ENCODE measurements at regions not wholly inside any gene's neighbourhood (a gene's known extent, or its start where the extent isn't known, plus 50 kb on each side); places are given as distances from the start of the nearest gene placed in this dataset.

DNA sequence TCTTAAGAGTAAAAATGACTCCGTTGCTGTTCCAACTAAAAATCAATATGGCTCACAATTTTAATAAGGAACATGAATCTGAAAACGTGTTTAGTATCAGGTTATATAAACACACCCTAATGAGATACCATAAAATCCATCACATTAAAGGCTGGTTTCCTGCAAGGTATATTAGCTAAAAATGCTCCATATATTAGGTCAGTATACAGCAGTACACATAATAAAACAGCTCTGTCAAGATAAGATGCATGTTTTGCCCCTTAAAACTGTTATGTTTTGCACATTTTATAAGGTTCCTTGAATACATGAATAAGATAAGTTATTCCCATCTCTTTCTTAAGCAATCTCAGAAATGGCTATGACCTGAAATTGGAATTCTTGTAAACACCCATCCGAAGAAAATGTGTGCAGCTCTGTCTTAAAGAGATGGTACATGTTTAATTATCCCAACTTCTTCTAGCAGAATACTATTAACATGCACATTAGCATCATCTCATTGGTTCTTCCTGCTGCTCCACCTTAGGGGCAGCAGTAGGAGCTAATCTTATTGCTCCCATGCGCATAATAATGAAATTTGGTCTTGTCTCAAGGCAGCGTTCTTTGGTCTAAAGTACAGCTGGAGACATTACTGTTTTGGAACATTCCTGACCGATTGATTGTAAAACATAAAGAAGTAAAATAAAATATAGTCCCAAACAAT is 836.1 kb upstream of the FANCL start:
- Mint-ChIP-seq H3K27me3 (ENCODE audit: low read depth) (no peaks in the 10 kb centered on the region), H3K4me3 (no peak overlapping the region), H3K9me3 (no peaks in the 10 kb centered on the region), H3K4me1 (ENCODE audit: low read depth) (no peaks in the 10 kb centered on the region), H3K36me3 (ENCODE audit: insufficient read depth) (no peaks in the 10 kb centered on the region)
- DNase-seq, result no peak
- ATAC-seq, result no peak

- Mint-ChIP-seq H3K4me1 (ENCODE audit: low read depth) (no peaks in the 10 kb centered on the region), H3K36me3 (ENCODE audit: insufficient read depth) (no peaks in the 10 kb centered on the region), H3K9me3 (no peaks in the 10 kb centered on the region), H3K4me3 (no peak overlapping the region), H3K27me3 (ENCODE audit: low read depth) (no peaks in the 10 kb centered on the region)
- ATAC-seq (no peak), DNase-seq (no peak)
Observed at GRCh38 chr2:59076079-59076619, 835.0 kb upstream of the FANCL start.

DNA sequence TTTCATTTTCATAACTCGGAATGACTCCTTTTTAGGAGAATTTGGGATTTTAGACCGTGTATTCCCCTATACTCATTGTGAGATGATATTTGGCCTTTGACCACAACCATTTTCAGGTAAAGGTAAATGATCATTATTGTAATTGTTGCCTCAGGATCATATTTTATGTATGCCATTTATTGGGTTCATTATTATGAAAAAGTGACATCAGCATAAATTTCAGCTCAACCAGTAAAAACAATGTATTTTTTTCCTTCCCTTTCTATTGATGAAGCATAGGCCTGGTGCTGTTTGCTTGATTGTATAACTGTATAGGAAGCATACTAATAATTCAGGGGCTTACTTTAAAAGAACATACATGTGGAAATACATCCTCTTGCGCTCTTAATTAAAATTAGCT is 832.9 kb upstream of the FANCL start:
- no peaks in the 10 kb centered on the region for H3K4me1 Mint-ChIP-seq (ENCODE audit: low read depth)
- H3K27me3 Mint-ChIP-seq (ENCODE audit: low read depth), result no peaks in the 10 kb centered on the region
- H3K4me3 Mint-ChIP-seq, result no peak overlapping the region
- ATAC-seq (no peak), DNase-seq (no peak)
- no peaks in the 10 kb centered on the region for H3K36me3 Mint-ChIP-seq (ENCODE audit: insufficient read depth)
- no peaks in the 10 kb centered on the region for H3K9me3 Mint-ChIP-seq

DNA sequence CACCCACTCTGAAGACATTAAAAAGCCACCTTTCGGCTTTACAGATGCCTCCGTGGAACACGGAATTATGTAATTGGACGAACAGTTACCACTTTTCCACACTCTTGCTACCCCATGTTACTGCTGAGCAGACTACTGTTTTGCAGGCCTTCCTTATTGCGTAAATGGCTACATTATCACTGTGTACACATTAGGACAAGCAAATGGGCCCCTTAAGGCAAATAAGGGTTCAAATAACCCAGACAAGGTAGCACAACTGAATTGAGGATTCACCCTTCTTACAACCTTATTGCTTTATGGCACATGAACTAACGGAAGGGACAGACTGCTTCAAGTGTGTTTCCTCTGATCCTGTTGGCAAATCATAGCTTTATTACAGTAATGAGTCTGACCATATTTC is 832.2 kb upstream of the FANCL start:
- Mint-ChIP-seq H3K4me3 (no peak overlapping the region), H3K27me3 (ENCODE audit: low read depth) (no peaks in the 10 kb centered on the region), H3K9me3 (no peaks in the 10 kb centered on the region), H3K4me1 (ENCODE audit: low read depth) (no peaks in the 10 kb centered on the region), H3K36me3 (ENCODE audit: insufficient read depth) (no peaks in the 10 kb centered on the region)
- ATAC-seq (no peak), DNase-seq (no peak)

GRCh38 chr2:59068255-59068654 is 827.1 kb upstream of the FANCL start:
- Mint-ChIP-seq H3K36me3 (ENCODE audit: insufficient read depth) (no peaks in the 10 kb centered on the region), H3K9me3 (peaks cover 4% of the 10 kb centered on the region), H3K4me3 (no peak overlapping the region), H3K27me3 (ENCODE audit: low read depth) (no peaks in the 10 kb centered on the region), H3K4me1 (ENCODE audit: low read depth) (no peaks in the 10 kb centered on the region)
- ATAC-seq (no peak), DNase-seq (no peak)

- no peaks in the 10 kb centered on the region for H3K4me1 Mint-ChIP-seq (ENCODE audit: low read depth)
Observed at GRCh38 chr2:59066787-59067399, 825.8 kb upstream of the FANCL start.

GRCh38 chr2:59047373-59047995 is 806.4 kb upstream of the FANCL start:
- Mint-ChIP-seq H3K27me3 (ENCODE audit: low read depth) (no peaks in the 10 kb centered on the region), H3K4me1 (ENCODE audit: low read depth) (no peaks in the 10 kb centered on the region), H3K4me3 (no peak overlapping the region), H3K36me3 (ENCODE audit: insufficient read depth) (no peaks in the 10 kb centered on the region), H3K9me3 (no peaks in the 10 kb centered on the region)
- no peak for ATAC-seq
- DNase-seq, result no peak

More at GRCh38 chr2:59066787-59067399, 825.8 kb upstream of the FANCL start:
- H3K27me3 Mint-ChIP-seq (ENCODE audit: low read depth), result no peaks in the 10 kb centered on the region
- H3K4me3 Mint-ChIP-seq, result no peak overlapping the region
- H3K9me3 Mint-ChIP-seq, result peaks cover 4% of the 10 kb centered on the region
- DNase-seq (no peak), ATAC-seq (no peak)
- H3K36me3 Mint-ChIP-seq (ENCODE audit: insufficient read depth), result no peaks in the 10 kb centered on the region

DNA sequence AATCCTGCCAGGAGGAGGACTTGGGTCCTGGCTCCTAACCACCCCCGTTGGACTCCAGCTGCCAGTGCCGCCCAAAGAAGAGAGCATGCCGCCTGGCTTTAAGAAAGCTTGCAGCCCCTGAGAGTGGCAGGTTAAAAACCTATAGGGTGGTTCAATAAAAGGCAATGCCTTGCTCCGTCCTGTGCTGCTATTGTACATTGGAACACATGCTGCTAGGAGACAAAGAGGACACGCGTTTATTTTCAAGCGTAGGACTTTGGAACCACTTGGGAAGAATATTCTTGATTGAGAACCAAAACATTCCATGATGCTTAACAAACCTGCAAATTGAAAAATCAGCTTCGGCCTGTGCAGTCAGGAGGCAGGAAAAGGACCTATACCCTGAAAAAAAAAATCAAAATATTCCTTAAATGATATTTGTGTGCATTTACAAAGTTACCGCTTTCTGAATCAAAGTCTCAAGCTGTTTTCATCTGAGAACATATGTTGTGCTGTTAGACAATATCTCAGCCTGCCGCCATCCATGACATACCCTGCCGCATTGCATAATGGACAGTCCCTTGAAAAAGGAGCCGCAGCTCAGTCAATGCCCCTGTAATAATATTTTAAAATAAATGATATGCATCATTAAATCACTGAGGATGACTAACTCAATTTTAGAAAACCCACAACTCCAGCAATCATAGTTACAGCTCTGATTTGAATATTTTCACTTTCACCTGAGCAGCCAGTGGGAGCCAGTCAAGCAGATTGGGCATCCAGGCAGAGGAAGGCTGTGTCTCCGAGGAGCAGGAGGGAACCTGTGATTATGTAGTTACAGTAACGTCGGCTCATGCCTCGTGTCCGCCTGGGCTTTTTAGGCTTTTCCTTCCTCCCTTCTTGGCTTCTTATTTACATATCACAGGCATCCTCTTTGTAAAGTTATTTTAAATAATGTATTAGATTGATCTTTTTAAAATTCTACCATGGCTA is 805.6 kb upstream of the FANCL start:
- Mint-ChIP-seq H3K27me3 (ENCODE audit: low read depth) (no peaks in the 10 kb centered on the region), H3K4me3 (no peak overlapping the region), H3K36me3 (ENCODE audit: insufficient read depth) (no peaks in the 10 kb centered on the region), H3K4me1 (ENCODE audit: low read depth) (no peaks in the 10 kb centered on the region), H3K9me3 (no peaks in the 10 kb centered on the region)
- ATAC-seq (no peak), DNase-seq (no peak)

GRCh38 chr2:59044736-59045135 is 803.6 kb upstream of the FANCL start:
- no peak overlapping the region for H3K4me3 Mint-ChIP-seq
- no peak for ATAC-seq

DNA sequence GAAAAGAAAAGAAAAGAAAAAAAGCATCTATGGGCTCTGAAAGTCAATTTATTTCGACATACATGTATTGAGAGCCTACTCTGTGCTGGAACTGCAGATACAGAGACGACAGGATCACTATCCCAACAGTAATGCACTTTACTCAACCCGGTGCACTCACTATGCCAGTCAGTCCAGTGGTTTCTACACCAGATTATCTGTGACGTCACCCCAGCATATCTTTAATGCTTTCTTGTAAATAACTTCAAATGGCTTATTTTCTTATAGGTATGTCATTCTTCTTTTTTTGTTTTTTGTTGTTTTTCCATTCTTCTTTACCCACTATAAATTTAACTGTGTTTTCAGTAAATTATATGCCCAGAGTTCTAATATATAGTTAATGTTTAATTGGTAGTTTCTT is 800.0 kb upstream of the FANCL start:
- DNase-seq (no peak), ATAC-seq (no peak)
- Mint-ChIP-seq H3K9me3 (peaks cover 4% of the 10 kb centered on the region), H3K4me3 (no peak overlapping the region), H3K4me1 (ENCODE audit: low read depth) (no peaks in the 10 kb centered on the region), H3K27me3 (ENCODE audit: low read depth) (no peaks in the 10 kb centered on the region), H3K36me3 (ENCODE audit: insufficient read depth) (no peaks in the 10 kb centered on the region)

More at GRCh38 chr2:59044736-59045135, 803.6 kb upstream of the FANCL start:
- no peaks in the 10 kb centered on the region for H3K36me3 Mint-ChIP-seq (ENCODE audit: insufficient read depth)
- H3K9me3 Mint-ChIP-seq, result no peaks in the 10 kb centered on the region
- H3K27me3 Mint-ChIP-seq (ENCODE audit: low read depth), result no peaks in the 10 kb centered on the region
- no peak for DNase-seq
- no peaks in the 10 kb centered on the region for H3K4me1 Mint-ChIP-seq (ENCODE audit: low read depth)

GRCh38 chr2:59034837-59035236 is 793.7 kb upstream of the FANCL start:
- no peaks in the 10 kb centered on the region for H3K36me3 Mint-ChIP-seq (ENCODE audit: insufficient read depth)
- DNase-seq (no peak), ATAC-seq (no peak)
- H3K4me1 Mint-ChIP-seq (ENCODE audit: low read depth), result no peaks in the 10 kb centered on the region
- H3K9me3 Mint-ChIP-seq, result peaks cover 7% of the 10 kb centered on the region
- no peak overlapping the region for H3K4me3 Mint-ChIP-seq
- H3K27me3 Mint-ChIP-seq (ENCODE audit: low read depth), result no peaks in the 10 kb centered on the region

- DNase-seq, result no peak
- Mint-ChIP-seq H3K4me1 (ENCODE audit: low read depth) (no peaks in the 10 kb centered on the region), H3K27me3 (ENCODE audit: low read depth) (no peaks in the 10 kb centered on the region), H3K4me3 (no peak overlapping the region), H3K36me3 (ENCODE audit: insufficient read depth) (no peaks in the 10 kb centered on the region), H3K9me3 (peaks cover 7% of the 10 kb centered on the region)
- ATAC-seq, result no peak
Observed at GRCh38 chr2:59034106-59034505, 793.0 kb upstream of the FANCL start.

DNA sequence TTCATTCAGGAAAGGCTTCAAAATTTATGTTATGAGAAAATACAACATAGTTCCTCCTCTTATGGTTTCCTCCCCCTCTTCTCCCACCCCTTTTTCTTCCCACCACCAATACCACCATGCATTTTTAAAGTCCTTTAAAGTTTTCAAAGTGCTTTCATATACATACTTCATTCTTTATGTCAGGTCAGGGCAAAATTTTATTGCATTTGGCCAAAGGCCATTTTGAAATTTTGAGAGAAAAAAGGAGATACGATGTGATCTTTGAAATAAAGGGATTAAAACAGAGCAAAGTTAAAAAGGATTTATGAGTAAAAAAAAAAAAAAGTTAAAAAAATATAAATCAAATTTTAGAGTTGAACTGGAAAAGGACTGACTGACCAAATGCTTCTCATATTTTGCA is 792.5 kb upstream of the FANCL start:
- H3K4me3 Mint-ChIP-seq, result no peak overlapping the region
- H3K36me3 Mint-ChIP-seq (ENCODE audit: insufficient read depth), result no peaks in the 10 kb centered on the region
- H3K9me3 Mint-ChIP-seq, result peaks cover 7% of the 10 kb centered on the region
- no peaks in the 10 kb centered on the region for H3K27me3 Mint-ChIP-seq (ENCODE audit: low read depth)
- no peaks in the 10 kb centered on the region for H3K4me1 Mint-ChIP-seq (ENCODE audit: low read depth)
- no peak for ATAC-seq
- DNase-seq, result no peak

- no peaks in the 10 kb centered on the region for H3K4me1 Mint-ChIP-seq (ENCODE audit: low read depth)
- H3K36me3 Mint-ChIP-seq (ENCODE audit: insufficient read depth), result no peaks in the 10 kb centered on the region
- H3K4me3 Mint-ChIP-seq, result no peak overlapping the region
- no peaks in the 10 kb centered on the region for H3K27me3 Mint-ChIP-seq (ENCODE audit: low read depth)
- no peak for DNase-seq
- H3K9me3 Mint-ChIP-seq, result peaks cover 7% of the 10 kb centered on the region
- ATAC-seq, result no peak
Observed at GRCh38 chr2:59032499-59032898, 791.4 kb upstream of the FANCL start.

Measured in activated T-cell treated with anti-CD3 and anti-CD28 coated beads, Interleukin-2, amount 50 U/mL, for 4 hours (primary cell).